WTC11 (cell line): ENCODE measurements at regions not wholly inside any gene's neighbourhood (a gene's known extent, or its start where the extent isn't known, plus 50 kb on each side); places are given as distances from the start of the nearest gene placed in this dataset.

Experiments used
- ATAC-seq: fragments of 200-7000 bp; cut with Tn5 transposase; 2 replicates; pipeline ENCODE4 v1.10.0; 2021; ENCODE audit warnings: mild to moderate bottlenecking, moderate library complexity
- CTCF ChIA-PET: fragments of 300-600 bp; sonication (Branson Sonifier 250); formaldehyde crosslinking; loops from one replicate; lab custom pipeline; 2021; ENCODE audit warnings: antibody characterized with exemption; lab: Charles Lee
- POLR2A ChIA-PET: fragments of 350-600 bp; sonication (Branson Sonifier 250); formaldehyde crosslinking; loops from one replicate; lab custom pipeline; 2021; ENCODE audit warnings: antibody characterized with exemption; lab: Charles Lee
- DNase-seq: peaks from one replicate; pipeline ENCODE4 v3.0.0; 2021; ENCODE audit warnings: low spot score
- H3K27ac Mint-ChIP-seq: 2 replicates; pipeline ENCODE4 v1.8.0; 2021; ENCODE audit warnings: mixed read lengths
- H3K27me3 Mint-ChIP-seq: 2 replicates; pipeline ENCODE4 v1.8.0; 2021; ENCODE audit warnings: low read depth, mild to moderate bottlenecking, moderate library complexity, mixed read lengths
- H3K36me3 Mint-ChIP-seq: 2 replicates; pipeline ENCODE4 v1.8.0; 2021; ENCODE audit warnings: mixed read lengths
- H3K4me1 Mint-ChIP-seq: 2 replicates; pipeline ENCODE4 v1.8.0; 2022; ENCODE audit warnings: mixed read lengths
- H3K4me3 Mint-ChIP-seq: 2 replicates; pipeline ENCODE4 v1.8.0; 2021; ENCODE audit warnings: mild to moderate bottlenecking, moderate library complexity, mixed read lengths
- H3K9me3 Mint-ChIP-seq: 2 replicates; pipeline ENCODE4 v1.8.0; 2021; ENCODE audit warnings: mixed read lengths
- ATF6 ChIP-seq: sonication (generic); formaldehyde crosslinking; IDR thresholded peaks from 2 replicates; pipeline ENCODE4 v1.8.1; 2023; ENCODE audit warnings: mild to moderate bottlenecking, missing genetic modification reagents
- CREM ChIP-seq: sonication (generic); formaldehyde crosslinking; IDR thresholded peaks from 2 replicates; pipeline ENCODE4 v1.8.1; 2022; ENCODE audit warnings: mild to moderate bottlenecking, missing genetic modification reagents, moderate library complexity
- ESRRA ChIP-seq: sonication (generic); formaldehyde crosslinking; IDR thresholded peaks from 2 replicates; pipeline ENCODE4 v1.8.1; 2022; ENCODE audit warnings: mild to moderate bottlenecking, missing genetic modification reagents, borderline replicate concordance
- GABPB1 ChIP-seq: sonication (generic); formaldehyde crosslinking; IDR thresholded peaks from 2 replicates; pipeline ENCODE4 v1.8.1; 2023; ENCODE audit warnings: mild to moderate bottlenecking, missing genetic modification reagents
- GTF2I ChIP-seq: fragments of 250-450 bp; sonication (Bioruptor Pico); conservative IDR thresholded peaks from 2 replicates; pipeline ENCODE4 v1.4.0; 2021; ENCODE audit warnings: mild to moderate bottlenecking
- HMGA2 ChIP-seq: fragments of 250-450 bp; sonication (Bioruptor Pico); IDR thresholded peaks from 2 replicates; pipeline ENCODE4 v1.4.0; 2021; ENCODE audit warnings: mild to moderate bottlenecking, moderate library complexity
- HMGXB4 ChIP-seq: sonication (generic); formaldehyde crosslinking; IDR thresholded peaks from 2 replicates; pipeline ENCODE4 v1.8.1; 2023; ENCODE audit warnings: mild to moderate bottlenecking, moderate library complexity, missing genetic modification reagents
- IRF1 ChIP-seq: sonication (generic); formaldehyde crosslinking; IDR thresholded peaks from 2 replicates; pipeline ENCODE4 v1.8.0; 2023; ENCODE audit warnings: missing genetic modification reagents
- MLX ChIP-seq: sonication (generic); formaldehyde crosslinking; IDR thresholded peaks from 2 replicates; pipeline ENCODE4 v1.8.1; 2023; ENCODE audit warnings: mild to moderate bottlenecking, missing genetic modification reagents, moderate library complexity
- NFE2L1 ChIP-seq: sonication (generic); formaldehyde crosslinking; IDR thresholded peaks from 2 replicates; pipeline ENCODE4 v1.8.1; 2023; ENCODE audit warnings: missing genetic modification reagents
- NR2C2 ChIP-seq: sonication (generic); formaldehyde crosslinking; IDR thresholded peaks from 2 replicates; pipeline ENCODE4 v1.8.0; 2022; ENCODE audit warnings: mild to moderate bottlenecking, missing genetic modification reagents
- PRRX2 ChIP-seq: fragments of 250-450 bp; sonication (Bioruptor Pico); IDR thresholded peaks from 2 replicates; pipeline ENCODE4 v1.8.0; 2021; ENCODE audit warnings: mild to moderate bottlenecking
- RELA ChIP-seq: sonication (generic); formaldehyde crosslinking; IDR thresholded peaks from 2 replicates; pipeline ENCODE4 v1.8.1; 2022; ENCODE audit warnings: missing genetic modification reagents, mild to moderate bottlenecking, borderline replicate concordance
- SMAD3 ChIP-seq: sonication (generic); formaldehyde crosslinking; IDR thresholded peaks from 2 replicates; pipeline ENCODE4 v1.8.0; 2022; ENCODE audit warnings: missing genetic modification reagents, mild to moderate bottlenecking, borderline replicate concordance
- SMAD4 ChIP-seq: sonication (generic); formaldehyde crosslinking; IDR thresholded peaks from 2 replicates; pipeline ENCODE4 v1.8.0; 2022; ENCODE audit warnings: mild to moderate bottlenecking, missing genetic modification reagents
- ZBTB21 ChIP-seq: sonication (generic); formaldehyde crosslinking; IDR thresholded peaks from 2 replicates; pipeline ENCODE4 v1.8.1; 2023; ENCODE audit warnings: mild to moderate bottlenecking, missing genetic modification reagents, borderline replicate concordance
- ZNF121 ChIP-seq: sonication (generic); formaldehyde crosslinking; IDR thresholded peaks from 2 replicates; pipeline ENCODE4 v1.8.0; 2023; ENCODE audit warnings: missing genetic modification reagents
- ZNF138 ChIP-seq: sonication (generic); formaldehyde crosslinking; conservative IDR thresholded peaks from 2 replicates; pipeline ENCODE4 v1.8.1; 2022; ENCODE audit warnings: mild to moderate bottlenecking, moderate library complexity, missing genetic modification reagents
- ZNF232 ChIP-seq: sonication (generic); formaldehyde crosslinking; IDR thresholded peaks from 2 replicates; pipeline ENCODE4 v1.8.0; 2022; ENCODE audit warnings: mild to moderate bottlenecking, missing genetic modification reagents
- ZNF512 ChIP-seq: sonication (generic); formaldehyde crosslinking; IDR thresholded peaks from 2 replicates; pipeline ENCODE4 v1.8.1; 2022; ENCODE audit warnings: missing genetic modification reagents, borderline replicate concordance
- TF ChIP-seq, protein P1 (sequence below): sonication (generic); formaldehyde crosslinking; IDR thresholded peaks from 2 replicates; pipeline ENCODE4 v1.8.1; 2022; ENCODE audit warnings: low read depth, missing genetic modification reagents, borderline replicate concordance
- TF ChIP-seq, protein P2 (sequence below): fragments of 250-450 bp; sonication (Bioruptor Pico); IDR thresholded peaks from 2 replicates; pipeline ENCODE4 v1.9.0; 2021; ENCODE audit warnings: mild to moderate bottlenecking, borderline replicate concordance

DNA sequence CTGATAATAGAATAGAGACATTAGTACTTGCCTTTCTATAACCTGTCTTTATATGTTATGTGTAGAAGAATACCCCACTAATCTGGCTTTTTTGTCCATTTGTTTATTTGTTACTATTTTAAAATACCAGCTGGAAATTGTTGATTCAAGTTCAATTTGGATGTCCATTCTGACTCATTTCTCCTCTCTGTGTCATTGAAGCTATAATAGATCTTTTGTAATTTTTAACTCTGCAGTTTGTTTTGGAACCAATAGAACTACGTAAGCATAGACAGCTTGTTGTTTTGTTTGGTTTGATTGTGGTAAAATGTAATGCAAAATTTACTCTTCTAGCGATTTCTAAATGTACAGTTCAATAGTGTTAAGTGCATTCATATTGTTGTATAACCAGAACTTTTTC is 390.4 kb downstream of the ZIC1 start (continued):
- no peak for TF ChIP-seq GTF2I
- TF ChIP-seq ATF6 (CRISPR knock-in tag): no peak
- TF ChIP-seq NR2C2 (CRISPR knock-in tag): no peak
- TF ChIP-seq ZBTB21 (CRISPR knock-in tag): no peak
- no peak for TF ChIP-seq HMGXB4
- no peak for TF ChIP-seq ZNF138 (CRISPR knock-in tag)
- TF ChIP-seq, all 79 proteins: peak for 0

GRCh38 chr3:147807776-147808175 is 398.6 kb downstream of the ZIC1 start:
- no peak overlapping the region for H3K4me3 Mint-ChIP-seq
- TF ChIP-seq ZNF512 (CRISPR knock-in tag) (no peak), SMAD4 (CRISPR knock-in tag) (no peak), MLX (no peak), ZNF138 (CRISPR knock-in tag) (no peak), PRRX2 (no peak), ESRRA (CRISPR knock-in tag) (no peak), IRF1 (CRISPR knock-in tag) (no peak), CREM (no peak), SMAD3 (CRISPR knock-in tag) (no peak), GTF2I (no peak), ZNF232 (CRISPR knock-in tag) (no peak), RELA (CRISPR knock-in tag) (no peak), GABPB1 (no peak), NFE2L1 (CRISPR knock-in tag) (no peak), HMGA2 (CRISPR knock-in tag) (no peak), ZNF121 (CRISPR knock-in tag) (no peak)
- TF ChIP-seq, protein P1, sequence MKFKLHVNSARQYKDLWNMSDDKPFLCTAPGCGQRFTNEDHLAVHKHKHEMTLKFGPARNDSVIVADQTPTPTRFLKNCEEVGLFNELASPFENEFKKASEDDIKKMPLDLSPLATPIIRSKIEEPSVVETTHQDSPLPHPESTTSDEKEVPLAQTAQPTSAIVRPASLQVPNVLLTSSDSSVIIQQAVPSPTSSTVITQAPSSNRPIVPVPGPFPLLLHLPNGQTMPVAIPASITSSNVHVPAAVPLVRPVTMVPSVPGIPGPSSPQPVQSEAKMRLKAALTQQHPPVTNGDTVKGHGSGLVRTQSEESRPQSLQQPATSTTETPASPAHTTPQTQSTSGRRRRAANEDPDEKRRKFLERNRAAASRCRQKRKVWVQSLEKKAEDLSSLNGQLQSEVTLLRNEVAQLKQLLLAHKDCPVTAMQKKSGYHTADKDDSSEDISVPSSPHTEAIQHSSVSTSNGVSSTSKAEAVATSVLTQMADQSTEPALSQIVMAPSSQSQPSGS (CRISPR knock-in tag): no peak
- TF ChIP-seq, protein P2, sequence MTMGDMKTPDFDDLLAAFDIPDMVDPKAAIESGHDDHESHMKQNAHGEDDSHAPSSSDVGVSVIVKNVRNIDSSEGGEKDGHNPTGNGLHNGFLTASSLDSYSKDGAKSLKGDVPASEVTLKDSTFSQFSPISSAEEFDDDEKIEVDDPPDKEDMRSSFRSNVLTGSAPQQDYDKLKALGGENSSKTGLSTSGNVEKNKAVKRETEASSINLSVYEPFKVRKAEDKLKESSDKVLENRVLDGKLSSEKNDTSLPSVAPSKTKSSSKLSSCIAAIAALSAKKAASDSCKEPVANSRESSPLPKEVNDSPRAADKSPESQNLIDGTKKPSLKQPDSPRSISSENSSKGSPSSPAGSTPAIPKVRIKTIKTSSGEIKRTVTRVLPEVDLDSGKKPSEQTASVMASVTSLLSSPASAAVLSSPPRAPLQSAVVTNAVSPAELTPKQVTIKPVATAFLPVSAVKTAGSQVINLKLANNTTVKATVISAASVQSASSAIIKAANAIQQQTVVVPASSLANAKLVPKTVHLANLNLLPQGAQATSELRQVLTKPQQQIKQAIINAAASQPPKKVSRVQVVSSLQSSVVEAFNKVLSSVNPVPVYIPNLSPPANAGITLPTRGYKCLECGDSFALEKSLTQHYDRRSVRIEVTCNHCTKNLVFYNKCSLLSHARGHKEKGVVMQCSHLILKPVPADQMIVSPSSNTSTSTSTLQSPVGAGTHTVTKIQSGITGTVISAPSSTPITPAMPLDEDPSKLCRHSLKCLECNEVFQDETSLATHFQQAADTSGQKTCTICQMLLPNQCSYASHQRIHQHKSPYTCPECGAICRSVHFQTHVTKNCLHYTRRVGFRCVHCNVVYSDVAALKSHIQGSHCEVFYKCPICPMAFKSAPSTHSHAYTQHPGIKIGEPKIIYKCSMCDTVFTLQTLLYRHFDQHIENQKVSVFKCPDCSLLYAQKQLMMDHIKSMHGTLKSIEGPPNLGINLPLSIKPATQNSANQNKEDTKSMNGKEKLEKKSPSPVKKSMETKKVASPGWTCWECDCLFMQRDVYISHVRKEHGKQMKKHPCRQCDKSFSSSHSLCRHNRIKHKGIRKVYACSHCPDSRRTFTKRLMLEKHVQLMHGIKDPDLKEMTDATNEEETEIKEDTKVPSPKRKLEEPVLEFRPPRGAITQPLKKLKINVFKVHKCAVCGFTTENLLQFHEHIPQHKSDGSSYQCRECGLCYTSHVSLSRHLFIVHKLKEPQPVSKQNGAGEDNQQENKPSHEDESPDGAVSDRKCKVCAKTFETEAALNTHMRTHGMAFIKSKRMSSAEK (CRISPR knock-in tag): no peak
- H3K36me3 Mint-ChIP-seq: no peaks in the 10 kb centered on the region
- ChIA-PET POLR2A (no interaction called here), CTCF (no interaction called here)
- H3K9me3 Mint-ChIP-seq: no peaks in the 10 kb centered on the region
- H3K4me1 Mint-ChIP-seq: peaks cover 4% of the 10 kb centered on the region
- H3K27me3 Mint-ChIP-seq: no peaks in the 10 kb centered on the region
- no peak for ATAC-seq
- H3K27ac Mint-ChIP-seq: no peak overlapping the region
- DNase-seq: no peak
